Mesothelial cell of epicardium (in vitro differentiated cells): ENCODE measurements at regions not wholly inside any gene's neighbourhood (a gene's known extent, or its start where the extent isn't known, plus 50 kb on each side); places are given as distances from the start of the nearest gene placed in this dataset.

Source experiments
- DNase-seq, 2 experiments: peaks; one replicate each; pipeline ENCODE4 v3.0.0; 2021; ENCODE audit warnings: low spot score in 2 of 2; ENCODE audit not compliant: unreplicated experiment in 2 of 2
- H3K27ac Mint-ChIP-seq: 2 replicates; pipeline ENCODE4 v1.8.0; 2021; ENCODE audit warnings: mixed read lengths
- H3K27me3 Mint-ChIP-seq: 2 replicates; pipeline ENCODE4 v1.8.0; 2021; ENCODE audit warnings: low read depth, mixed read lengths
- H3K36me3 Mint-ChIP-seq: 2 replicates; pipeline ENCODE4 v1.8.0; 2021; ENCODE audit warnings: mixed read lengths
- H3K4me1 Mint-ChIP-seq: 2 replicates; pipeline ENCODE4 v1.8.0; 2021; ENCODE audit warnings: mixed read lengths
- H3K4me3 Mint-ChIP-seq: 2 replicates; pipeline ENCODE4 v1.8.0; 2021; ENCODE audit warnings: mild to moderate bottlenecking, moderate library complexity, mixed read lengths
- H3K9me3 Mint-ChIP-seq: 2 replicates; pipeline ENCODE4 v1.8.0; 2021; ENCODE audit warnings: mixed read lengths
- TF ChIP-seq, protein P1 (sequence below): fragments of 200-600 bp; sonication (generic); IDR thresholded peaks from one replicate; pipeline ENCODE4 v1.5.0; 2021; ENCODE audit warnings: antibody characterized with exemption; ENCODE audit not compliant: unreplicated experiment

GRCh38 chr2:13180729-13181128 is 464.0 kb downstream of the TRIB2 start:
- peaks cover 4% of the 10 kb centered on the region for H3K27me3 Mint-ChIP-seq
- TF ChIP-seq, protein P1, sequence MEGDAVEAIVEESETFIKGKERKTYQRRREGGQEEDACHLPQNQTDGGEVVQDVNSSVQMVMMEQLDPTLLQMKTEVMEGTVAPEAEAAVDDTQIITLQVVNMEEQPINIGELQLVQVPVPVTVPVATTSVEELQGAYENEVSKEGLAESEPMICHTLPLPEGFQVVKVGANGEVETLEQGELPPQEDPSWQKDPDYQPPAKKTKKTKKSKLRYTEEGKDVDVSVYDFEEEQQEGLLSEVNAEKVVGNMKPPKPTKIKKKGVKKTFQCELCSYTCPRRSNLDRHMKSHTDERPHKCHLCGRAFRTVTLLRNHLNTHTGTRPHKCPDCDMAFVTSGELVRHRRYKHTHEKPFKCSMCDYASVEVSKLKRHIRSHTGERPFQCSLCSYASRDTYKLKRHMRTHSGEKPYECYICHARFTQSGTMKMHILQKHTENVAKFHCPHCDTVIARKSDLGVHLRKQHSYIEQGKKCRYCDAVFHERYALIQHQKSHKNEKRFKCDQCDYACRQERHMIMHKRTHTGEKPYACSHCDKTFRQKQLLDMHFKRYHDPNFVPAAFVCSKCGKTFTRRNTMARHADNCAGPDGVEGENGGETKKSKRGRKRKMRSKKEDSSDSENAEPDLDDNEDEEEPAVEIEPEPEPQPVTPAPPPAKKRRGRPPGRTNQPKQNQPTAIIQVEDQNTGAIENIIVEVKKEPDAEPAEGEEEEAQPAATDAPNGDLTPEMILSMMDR, result peak; percentile 56
- no peak overlapping the region for H3K4me3 Mint-ChIP-seq
- H3K4me1 Mint-ChIP-seq, result no peaks in the 10 kb centered on the region
- H3K9me3 Mint-ChIP-seq, result peaks cover 24% of the 10 kb centered on the region
- DNase-seq, result no peak
- H3K36me3 Mint-ChIP-seq, result no peaks in the 10 kb centered on the region
- no peak overlapping the region for H3K27ac Mint-ChIP-seq

- no peaks in the 10 kb centered on the region for H3K36me3 Mint-ChIP-seq
- H3K4me1 Mint-ChIP-seq, result peaks cover 1% of the 10 kb centered on the region
- no peak overlapping the region for H3K27ac Mint-ChIP-seq
- TF ChIP-seq, protein P1, result no peak
- H3K27me3 Mint-ChIP-seq, result peaks cover 9% of the 10 kb centered on the region
- H3K9me3 Mint-ChIP-seq, result no peaks in the 10 kb centered on the region
- H3K4me3 Mint-ChIP-seq, result no peak overlapping the region
- no peak for DNase-seq
These were observed 476.3 kb downstream of the TRIB2 start for GRCh38 chr2:13193075-13193474.

DNA sequence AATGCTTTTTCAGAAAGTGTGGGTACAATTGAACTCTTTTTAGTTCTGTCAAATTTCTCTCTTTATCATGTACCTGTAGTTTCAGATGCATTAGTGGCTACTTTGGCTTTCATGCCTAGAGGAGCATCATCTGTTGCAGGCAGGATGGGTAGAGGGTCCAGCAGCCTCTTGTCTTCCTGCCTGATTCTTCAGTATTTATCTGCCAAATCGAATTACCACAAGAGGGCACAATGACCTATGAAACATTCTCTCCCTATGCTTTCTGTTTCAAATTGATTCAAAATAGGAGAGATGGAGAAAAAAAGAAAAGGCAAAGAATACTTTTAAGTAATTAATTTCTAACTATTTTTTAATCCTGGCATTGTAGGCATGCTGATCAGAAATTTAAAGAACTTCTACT is 477.2 kb downstream of the TRIB2 start:
- peaks cover 1% of the 10 kb centered on the region for H3K4me1 Mint-ChIP-seq
- no peaks in the 10 kb centered on the region for H3K9me3 Mint-ChIP-seq
- H3K4me3 Mint-ChIP-seq, result no peak overlapping the region
- no peak for DNase-seq
- H3K36me3 Mint-ChIP-seq, result no peaks in the 10 kb centered on the region
- TF ChIP-seq, protein P1, result no peak
- H3K27me3 Mint-ChIP-seq, result peaks cover 5% of the 10 kb centered on the region
- H3K27ac Mint-ChIP-seq, result no peak overlapping the region

- no peak overlapping the region for H3K4me3 Mint-ChIP-seq
- DNase-seq, result no peak
- H3K27me3 Mint-ChIP-seq, result no peaks in the 10 kb centered on the region
- TF ChIP-seq, protein P1, result no peak
- H3K9me3 Mint-ChIP-seq, result no peaks in the 10 kb centered on the region
- no peaks in the 10 kb centered on the region for H3K36me3 Mint-ChIP-seq
- no peak overlapping the region for H3K27ac Mint-ChIP-seq
- peaks cover 1% of the 10 kb centered on the region for H3K4me1 Mint-ChIP-seq
These were observed 478.5 kb downstream of the TRIB2 start for GRCh38 chr2:13195270-13195669.

GRCh38 chr2:13197248-13197647 is 480.5 kb downstream of the TRIB2 start:
- Mint-ChIP-seq H3K27me3 (no peaks in the 10 kb centered on the region), H3K27ac (no peak overlapping the region), H3K4me3 (no peak overlapping the region), H3K36me3 (no peaks in the 10 kb centered on the region), H3K4me1 (no peaks in the 10 kb centered on the region), H3K9me3 (no peaks in the 10 kb centered on the region)
- TF ChIP-seq, protein P1, result no peak
- DNase-seq, result no peak

GRCh38 chr2:13201924-13202323 is 485.2 kb downstream of the TRIB2 start:
- Mint-ChIP-seq H3K36me3 (no peaks in the 10 kb centered on the region), H3K27ac (no peak overlapping the region), H3K4me1 (no peaks in the 10 kb centered on the region), H3K9me3 (peaks cover 5% of the 10 kb centered on the region), H3K4me3 (no peak overlapping the region), H3K27me3 (no peaks in the 10 kb centered on the region)
- DNase-seq, result no peak
- TF ChIP-seq, protein P1, result no peak
